ENCODE measurements at regions not wholly inside any gene's neighbourhood (a gene's known extent, or its start where the extent isn't known, plus 50 kb on each side); places are given as distances from the start of the nearest gene placed in this dataset.
"Not testable (repeated sequence)": the region's sequence is repeated elsewhere in the genome, so short reads cannot be mapped to it uniquely, and the experiment has no call there.

DNA sequence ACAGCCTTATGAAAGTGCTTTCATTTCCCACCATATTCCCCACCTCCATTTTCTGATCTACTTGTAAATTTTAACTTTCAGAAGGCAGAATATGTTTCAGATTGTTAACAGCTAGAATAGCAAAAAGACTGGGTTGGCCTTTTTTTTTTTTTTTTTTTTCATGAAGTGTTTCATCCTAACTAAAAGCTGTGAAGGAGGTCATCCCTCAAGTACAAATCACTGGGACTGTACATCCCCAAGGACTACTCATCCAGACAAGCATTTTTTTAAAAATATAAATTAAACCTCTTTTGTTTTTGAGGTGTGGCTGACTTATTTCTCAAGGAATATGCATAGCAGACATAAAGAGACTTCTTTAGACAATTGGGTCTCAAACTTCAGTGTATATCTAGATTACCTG lies 542.1 kb upstream of the TUSC1 start:
- DNase-seq: no peak

DNA sequence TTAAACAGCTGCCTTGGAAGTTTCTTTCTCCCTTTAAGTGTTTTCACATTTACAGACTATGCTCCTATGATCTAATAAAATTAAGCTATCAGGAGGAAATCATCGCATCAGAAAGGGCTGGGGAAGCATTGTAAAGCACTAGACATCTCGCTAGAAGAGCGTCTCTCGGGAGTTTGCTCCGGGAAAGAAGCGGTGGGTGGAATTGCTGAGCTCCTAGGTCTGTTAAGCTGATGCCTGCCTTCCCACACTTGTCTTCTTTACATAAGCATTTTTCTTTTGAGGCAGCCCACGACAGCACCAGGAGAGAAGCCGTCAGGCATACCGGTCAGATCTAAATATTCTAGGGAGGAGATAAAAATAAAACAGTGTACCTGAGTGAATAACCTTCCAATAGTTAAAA lies 541.7 kb upstream of the TUSC1 start:
- DNase-seq: no peak

DNA sequence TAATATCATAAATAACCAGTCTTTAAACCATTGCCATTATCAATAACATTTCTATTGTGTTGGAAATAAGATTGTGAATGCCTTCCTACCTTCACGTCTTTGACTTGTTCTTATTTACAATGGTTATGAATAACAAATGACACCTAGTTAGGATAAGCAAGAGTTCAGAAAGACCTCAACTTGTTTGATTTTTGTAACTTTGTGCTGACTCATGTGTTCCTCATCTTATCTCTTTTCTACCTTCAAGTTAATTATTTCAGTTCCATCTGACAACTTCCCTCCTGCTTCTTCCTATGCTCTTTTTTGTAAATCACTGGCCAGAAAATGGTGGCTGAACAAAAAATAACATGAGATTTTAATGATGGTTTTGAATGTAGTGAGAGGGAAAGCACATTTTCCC lies 538.5 kb upstream of the TUSC1 start:
- peak; percentile 54 for DNase-seq

DNA sequence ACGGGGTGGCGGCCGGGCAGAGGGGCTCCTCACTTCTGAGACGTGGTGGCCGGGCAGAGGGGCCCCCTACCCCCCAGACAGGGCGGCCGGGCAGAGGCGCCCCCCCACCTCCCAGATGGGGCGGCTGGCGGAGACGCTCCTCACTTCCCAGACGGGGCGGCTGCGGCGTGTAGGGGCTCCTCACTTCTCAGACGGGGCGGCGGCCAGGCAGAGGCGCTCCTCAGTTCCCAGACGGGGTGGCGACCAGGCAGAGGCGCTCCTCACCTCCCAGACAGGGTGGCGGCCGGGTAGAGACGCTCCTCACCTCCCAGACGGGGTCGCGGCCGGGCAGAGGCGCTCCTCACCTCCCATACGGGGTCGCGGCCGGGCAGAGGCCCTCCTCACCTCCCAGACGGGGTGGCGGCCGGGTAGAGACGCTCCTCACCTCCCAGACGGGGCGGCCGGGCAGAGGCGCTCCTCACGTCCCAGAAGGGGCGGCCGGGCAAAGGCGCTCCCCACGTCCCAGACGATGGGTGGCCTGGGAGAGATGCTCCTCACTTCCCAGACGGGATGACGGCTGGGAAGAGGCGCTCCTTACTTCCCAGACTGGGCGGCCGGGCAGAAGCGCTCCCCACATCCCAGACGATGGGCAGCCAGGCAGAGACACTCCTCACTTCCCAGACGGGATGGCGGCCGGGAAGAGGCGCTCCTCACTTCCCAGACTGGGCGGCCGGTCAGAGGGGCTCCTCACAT lies 536.6 kb upstream of the TUSC1 start:
- not testable (repeated sequence) for DNase-seq

GRCh38 chr9:26210338-26210851 lies 532.2 kb upstream of the TUSC1 start:
- DNase-seq: peak; percentile 97

DNA sequence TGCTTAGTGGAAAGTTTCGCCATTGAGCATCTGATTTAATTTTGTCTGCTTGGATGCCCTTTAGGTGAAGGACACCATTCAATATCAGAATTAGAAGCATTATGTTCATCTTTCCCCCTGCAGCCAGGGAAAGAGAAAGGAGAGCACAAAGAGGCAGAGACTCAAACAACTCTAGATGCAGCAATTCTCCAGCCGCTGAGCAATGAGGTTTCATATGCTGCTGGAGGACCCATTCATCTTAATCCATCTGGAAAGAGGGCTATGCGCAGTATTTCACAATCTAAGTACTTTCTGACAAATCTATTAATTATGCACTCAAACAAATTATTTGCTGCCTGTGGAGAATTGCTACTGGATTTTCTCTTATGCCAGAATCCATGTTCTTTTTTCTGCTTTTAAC lies 527.0 kb upstream of the TUSC1 start:
- DNase-seq: no peak

DNA sequence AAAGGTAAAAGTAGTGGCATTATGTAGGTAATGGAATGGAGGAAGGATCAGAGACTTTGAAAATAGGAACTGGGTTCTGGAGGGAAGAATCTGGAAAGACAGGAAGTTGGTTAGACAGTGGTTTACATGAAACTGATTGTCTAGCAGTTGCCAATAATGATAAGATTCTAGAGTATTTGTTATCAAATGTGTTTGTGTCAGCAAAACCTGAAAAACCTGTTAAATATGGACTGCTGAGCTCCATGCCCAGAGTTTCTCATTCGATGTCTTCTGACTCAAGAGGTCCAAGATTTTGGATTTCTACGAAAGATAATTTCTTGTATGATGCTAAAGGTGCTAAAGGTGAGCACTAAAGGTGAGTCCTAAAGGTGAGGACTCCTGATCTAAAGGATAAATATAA lies 515.0 kb upstream of the TUSC1 start:
- DNase-seq: no peak

GRCh38 chr9:26191711-26192110 lies 513.5 kb upstream of the TUSC1 start:
- DNase-seq: no peak

GRCh38 chr9:26181836-26182235 lies 503.6 kb upstream of the TUSC1 start:
- no peak for DNase-seq

- no peak for DNase-seq
These were observed 498.4 kb upstream of the TUSC1 start for GRCh38 chr9:26176628-26177027.

GRCh38 chr9:26175264-26175663 lies 497.0 kb upstream of the TUSC1 start:
- DNase-seq: no peak

DNA sequence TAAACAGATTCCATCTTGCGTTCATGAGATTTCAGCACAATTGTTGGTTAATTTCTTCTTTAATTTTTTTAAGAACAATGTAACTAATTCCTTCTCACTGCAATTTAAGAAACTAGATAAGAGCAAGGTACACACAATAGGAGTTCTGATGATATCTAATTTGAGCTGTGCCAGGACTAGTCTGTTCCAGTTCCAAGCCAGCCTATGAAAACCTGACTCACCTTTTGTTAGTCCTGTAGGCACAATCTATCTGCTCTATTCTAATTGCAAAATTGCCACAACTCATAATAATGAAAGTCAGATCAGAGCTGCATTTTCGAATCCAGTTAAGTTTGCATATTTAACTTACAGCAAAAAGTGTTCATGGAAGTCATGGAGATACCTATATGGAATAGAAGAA lies 494.1 kb upstream of the TUSC1 start:
- DNase-seq: no peak

- DNase-seq: no peak
These were observed 493.4 kb upstream of the TUSC1 start for GRCh38 chr9:26171691-26172090.

DNA sequence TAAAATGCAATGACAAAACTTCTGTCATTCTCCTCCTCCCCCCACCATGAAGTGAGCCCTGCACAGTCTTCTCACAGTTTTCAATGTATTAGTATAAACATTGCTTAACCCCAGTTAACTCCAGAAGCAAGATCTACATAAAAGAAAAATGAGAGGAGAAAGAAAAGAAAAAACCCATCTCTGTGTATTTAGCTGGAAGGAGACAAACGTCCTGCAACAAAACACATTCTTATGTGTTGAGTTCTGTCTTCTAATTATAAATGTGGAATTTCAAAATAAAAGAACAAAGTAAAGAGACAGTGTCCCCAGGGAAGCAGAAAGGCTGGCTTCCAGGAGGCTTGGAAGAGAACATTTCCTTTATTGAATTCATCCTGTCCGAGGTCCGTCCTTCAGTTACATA lies 491.9 kb upstream of the TUSC1 start:
- DNase-seq: no peak

DNA sequence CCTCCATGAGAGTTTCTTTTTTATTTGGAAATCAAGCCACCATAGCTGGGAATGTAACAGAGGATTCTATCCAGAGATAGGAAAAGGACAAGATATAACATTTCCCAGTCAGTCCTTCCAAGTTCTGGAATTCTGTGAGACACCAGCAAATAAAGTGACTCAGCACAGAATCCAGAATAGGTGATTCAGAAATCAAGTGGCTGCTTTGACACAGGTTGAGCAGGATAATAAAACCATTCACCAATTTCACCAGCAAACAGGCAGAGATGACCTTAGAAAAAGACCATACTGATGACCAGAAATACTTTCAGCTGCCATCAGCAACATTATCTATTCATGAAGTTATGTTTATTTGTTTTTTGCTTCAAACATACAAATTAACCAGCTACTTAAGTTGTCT lies 491.5 kb upstream of the TUSC1 start:
- no peak for DNase-seq

- DNase-seq: no peak
These were observed 488.3 kb upstream of the TUSC1 start for GRCh38 chr9:26166537-26166936.

- no peak for DNase-seq
These were observed 487.2 kb upstream of the TUSC1 start for GRCh38 chr9:26165426-26165825.

DNA sequence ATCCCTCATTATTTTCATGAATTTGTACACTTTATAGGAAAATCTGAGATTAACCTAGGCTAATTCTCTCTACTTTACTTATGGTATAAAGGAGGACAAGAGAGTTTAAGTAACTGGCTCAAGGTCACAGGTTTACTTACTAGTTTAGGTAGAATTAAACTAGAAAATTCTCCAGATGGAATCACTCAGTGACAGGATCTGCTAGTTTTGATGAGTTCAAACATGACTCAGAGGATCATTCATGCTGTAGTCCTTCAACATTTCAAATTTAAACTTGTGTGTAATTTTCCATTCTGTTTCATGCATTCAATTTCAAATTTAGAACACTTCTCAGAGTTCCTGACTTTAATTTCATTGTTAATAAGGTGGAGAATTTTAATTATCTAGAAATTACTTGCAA lies 485.7 kb upstream of the TUSC1 start:
- DNase-seq: no peak

DNA sequence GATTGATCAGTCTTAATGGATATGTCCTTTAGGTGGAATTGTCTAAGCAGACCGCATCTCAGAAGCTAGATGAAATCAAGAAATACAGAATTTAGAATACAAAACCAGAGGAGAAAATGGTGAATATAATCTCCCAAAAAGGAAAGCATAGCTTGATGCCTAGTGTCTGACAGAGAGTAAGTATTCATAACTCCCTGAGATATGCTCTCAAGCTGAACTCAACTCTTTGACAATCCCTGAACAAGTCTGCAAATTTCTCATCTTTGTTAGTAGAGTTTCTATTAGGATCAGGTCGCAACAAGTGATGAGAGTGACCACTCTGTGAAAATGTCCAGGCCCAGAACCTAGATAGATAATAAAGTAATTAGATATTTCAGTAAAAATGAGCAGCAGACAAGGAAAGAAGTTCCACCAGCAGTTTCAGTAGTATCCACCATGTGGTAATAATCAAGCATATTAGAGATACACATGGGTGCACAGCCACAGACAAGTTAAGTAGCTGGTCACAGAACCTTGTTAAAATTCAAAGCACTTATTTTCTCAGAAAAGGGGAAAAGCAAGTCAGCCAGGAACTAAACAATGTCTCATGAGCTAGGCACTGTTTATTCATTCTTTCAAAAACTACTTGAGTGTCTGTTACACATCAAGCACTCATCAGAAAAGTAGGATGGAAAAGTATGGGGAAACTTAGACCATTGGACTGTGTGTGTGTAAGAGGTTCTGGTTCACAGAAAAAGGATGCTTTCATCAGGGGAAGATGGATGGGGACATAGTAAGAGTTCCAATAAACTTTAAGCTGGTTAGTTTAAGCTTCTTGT lies 481.5 kb upstream of the TUSC1 start:
- DNase-seq: no peak

DNA sequence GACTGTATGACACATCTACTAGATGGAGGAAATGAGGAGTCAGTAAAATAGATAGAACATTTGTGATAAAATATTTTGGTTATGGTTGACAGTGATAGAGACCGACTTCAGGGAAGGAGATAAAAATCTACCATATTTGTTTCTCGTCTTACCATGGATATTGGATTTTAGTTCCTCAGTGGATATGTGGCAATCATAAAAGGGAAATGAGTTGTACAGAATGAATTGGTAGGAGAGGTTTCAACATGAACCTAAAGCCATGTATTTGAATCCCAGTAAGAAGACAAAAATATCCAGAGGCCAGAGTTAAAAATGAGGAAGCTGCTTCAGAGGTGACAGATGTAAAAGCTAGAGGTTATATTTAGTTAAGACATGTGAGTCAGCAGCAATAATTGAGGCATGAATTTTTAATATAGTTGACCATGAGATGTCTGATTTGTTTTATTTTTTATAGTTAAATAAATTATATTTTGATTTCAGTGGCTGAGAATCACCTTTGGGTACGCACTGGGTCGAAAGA lies 480.4 kb upstream of the TUSC1 start:
- peak; percentile 72 for DNase-seq

GRCh38 chr9:26157411-26157810 lies 479.2 kb upstream of the TUSC1 start:
- DNase-seq: no peak

DNA sequence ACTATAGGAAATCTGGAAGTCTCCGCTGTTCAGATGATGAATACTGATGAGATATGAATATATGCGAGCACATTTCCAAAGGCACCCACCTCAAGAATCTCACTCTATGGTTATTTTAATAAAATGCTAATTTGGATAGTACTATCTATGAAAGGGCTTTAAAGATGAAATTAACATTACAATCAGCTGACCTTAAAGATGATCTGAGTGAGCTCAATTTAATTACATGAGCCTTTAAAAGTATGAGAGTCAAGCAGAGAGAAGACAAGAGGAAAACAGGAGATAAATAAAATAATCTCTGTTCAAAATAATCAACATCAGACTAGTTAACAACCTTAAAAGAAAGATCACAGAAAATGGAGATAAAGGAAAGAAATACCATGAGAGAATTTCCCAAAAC lies 474.1 kb upstream of the TUSC1 start:
- DNase-seq: no peak

DNA sequence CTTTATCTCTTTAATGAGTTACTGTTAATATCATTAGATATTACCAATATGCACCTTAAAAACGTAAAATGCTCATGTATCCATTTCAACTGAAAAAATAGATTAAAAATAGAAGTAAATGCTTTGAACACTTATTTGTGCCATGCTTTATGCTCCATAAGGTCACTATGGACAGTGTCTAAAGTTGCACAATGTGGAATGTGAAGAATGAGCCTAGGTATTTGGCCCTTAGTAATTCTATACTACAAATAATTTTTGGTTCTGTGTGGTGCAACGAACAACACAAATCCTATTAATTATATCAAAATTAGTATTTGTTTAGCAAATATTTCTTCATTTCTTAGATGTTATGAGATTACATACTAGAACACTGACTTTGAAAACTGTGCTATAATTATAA lies 469.9 kb upstream of the TUSC1 start:
- DNase-seq: no peak

GRCh38 chr9:26145938-26146337 lies 467.7 kb upstream of the TUSC1 start:
- DNase-seq: no peak

Data from OCI-M1 (cell line).